ENCODE measurements at regions not wholly inside any gene's neighbourhood (a gene's known extent, or its start where the extent isn't known, plus 50 kb on each side); places are given as distances from the start of the nearest gene placed in this dataset.

- DNase-seq (ENCODE audit: low read depth): no peak
Observed at GRCh38 chr14:48853159-48853558, 733.0 kb downstream of the RPS29 start.

- no peak for DNase-seq (ENCODE audit: low read depth)
Observed at GRCh38 chr14:48849741-48850322, 736.3 kb downstream of the RPS29 start.

- no peak for DNase-seq (ENCODE audit: low read depth)
Observed at GRCh38 chr14:48842785-48843184, 743.4 kb downstream of the RPS29 start.

- DNase-seq (ENCODE audit: low read depth): no peak
Observed at GRCh38 chr14:48826058-48826457, 760.1 kb downstream of the RPS29 start.

- DNase-seq (ENCODE audit: low read depth): no peak
Observed at GRCh38 chr14:48814562-48814961, 771.6 kb downstream of the RPS29 start.

- no peak for DNase-seq (ENCODE audit: low read depth)
Observed at GRCh38 chr14:48805315-48805714, 780.9 kb downstream of the RPS29 start.

GRCh38 chr14:48792376-48793024 lies 793.7 kb downstream of the RPS29 start:
- no peak for DNase-seq (ENCODE audit: low read depth)

GRCh38 chr14:48788771-48789170 lies 797.4 kb downstream of the RPS29 start:
- no peak for DNase-seq (ENCODE audit: low read depth)

GRCh38 chr14:48786498-48786897 lies 799.7 kb downstream of the RPS29 start:
- DNase-seq (ENCODE audit: low read depth): no peak

GRCh38 chr14:48771717-48772116 lies 814.5 kb downstream of the RPS29 start:
- no peak for DNase-seq (ENCODE audit: low read depth)

- DNase-seq (ENCODE audit: low read depth): no peak
Observed at GRCh38 chr14:48751293-48751692, 834.9 kb downstream of the RPS29 start.

- DNase-seq (ENCODE audit: low read depth): no peak
Observed at GRCh38 chr14:48748151-48748675, 838.0 kb downstream of the RPS29 start.

- no peak for DNase-seq (ENCODE audit: low read depth)
Observed at GRCh38 chr14:48747561-48748089, 838.6 kb downstream of the RPS29 start.

GRCh38 chr14:48744202-48744601 lies 842.0 kb downstream of the RPS29 start:
- DNase-seq (ENCODE audit: low read depth): no peak

- DNase-seq (ENCODE audit: low read depth): no peak
Observed at GRCh38 chr14:48738186-48738925, 847.8 kb downstream of the RPS29 start.

GRCh38 chr14:48735607-48736006 lies 850.6 kb downstream of the RPS29 start:
- DNase-seq (ENCODE audit: low read depth): no peak

GRCh38 chr14:48731260-48731659 lies 854.9 kb downstream of the RPS29 start:
- DNase-seq (ENCODE audit: low read depth): no peak

GRCh38 chr14:48726080-48726642 lies 860.0 kb downstream of the RPS29 start:
- DNase-seq (ENCODE audit: low read depth): no peak

GRCh38 chr14:48725051-48725734 lies 861.0 kb downstream of the RPS29 start:
- DNase-seq (ENCODE audit: low read depth): no peak

GRCh38 chr14:48723841-48724495 lies 862.2 kb downstream of the RPS29 start:
- no peak for DNase-seq (ENCODE audit: low read depth)

GRCh38 chr14:48714366-48714765 lies 871.8 kb downstream of the RPS29 start:
- no peak for DNase-seq (ENCODE audit: low read depth)

Data from GM04504 (cell line).